NT2/D1 (cell line): ENCODE measurements at regions not wholly inside any gene's neighbourhood (a gene's known extent, or its start where the extent isn't known, plus 50 kb on each side); places are given as distances from the start of the nearest gene placed in this dataset.

ENCODE experiments used
- DNase-seq: peaks from one replicate; pipeline ENCODE4 v3.0.0-alpha.2; 2011; ENCODE audit warnings: low read depth, low spot score
- H3K27me3 ChIP-seq: 2 replicates; pipeline ENCODE4 v1.6.0; 2011; ENCODE audit warnings: mild to moderate bottlenecking; ENCODE audit not compliant: insufficient read length, insufficient read depth
- H3K36me3 ChIP-seq: 2 replicates; pipeline ENCODE4 v1.6.1; 2011; ENCODE audit warnings: mild to moderate bottlenecking, low read length, mixed read lengths; ENCODE audit not compliant: insufficient read depth, insufficient read length
- H3K4me1 ChIP-seq: 2 replicates; pipeline ENCODE4 v1.5.1; 2011; ENCODE audit not compliant: insufficient read depth, insufficient read length
- H3K4me3 ChIP-seq: 2 replicates; pipeline ENCODE4 v1.5.1; 2011; ENCODE audit warnings: low read depth; ENCODE audit not compliant: insufficient read length
- H3K9ac ChIP-seq: 2 replicates; pipeline ENCODE4 v1.6.0; 2011; ENCODE audit warnings: low read depth; ENCODE audit not compliant: insufficient read length
- H3K9me3 ChIP-seq: 2 replicates; pipeline ENCODE4 v1.5.1; 2011; ENCODE audit warnings: mild to moderate bottlenecking, low read length; ENCODE audit not compliant: insufficient read depth
- SUZ12 ChIP-seq: IDR thresholded peaks from 2 replicates; pipeline ENCODE4 v1.6.1; 2011; ENCODE audit not compliant: insufficient read length, insufficient read depth; ENCODE audit errors: extremely low read depth
- YY1 ChIP-seq: IDR thresholded peaks from 2 replicates; pipeline ENCODE4 v1.6.1; 2011; ENCODE audit not compliant: insufficient read length, insufficient read depth
- ZNF274 ChIP-seq: IDR thresholded peaks from 2 replicates; pipeline ENCODE4 v1.6.1; 2011; ENCODE audit warnings: mild to moderate bottlenecking, low read depth, low read length

DNA sequence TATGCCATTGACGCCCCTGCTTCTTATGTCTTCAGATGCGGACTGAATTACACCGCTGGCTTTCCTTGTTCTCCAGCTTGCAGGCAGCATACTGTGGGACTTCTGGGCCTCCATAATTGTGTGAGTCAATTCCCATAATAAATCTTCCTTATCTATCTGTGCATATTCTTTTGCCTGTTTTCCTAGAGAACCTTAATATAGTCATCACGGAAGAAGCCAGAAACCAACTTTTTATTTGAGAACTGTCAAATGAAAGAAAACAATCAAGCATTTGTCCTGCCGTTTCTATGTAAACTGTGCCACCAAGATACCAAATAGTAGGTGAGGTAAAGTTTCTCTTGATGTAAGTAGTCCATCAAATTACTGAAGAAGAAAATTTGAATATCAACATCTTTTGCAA lies 51.8 kb upstream of the B3GALNT1 start:
- Histone ChIP-seq H3K4me1 (no peaks in the 10 kb centered on the region), H3K27me3 (no peaks in the 10 kb centered on the region), H3K9me3 (peaks cover 5% of the 10 kb centered on the region; the same call in 1 of the 2 replicates), H3K9ac (no peak overlapping the region), H3K4me3 (no peak overlapping the region), H3K36me3 (no peaks in the 10 kb centered on the region)
- TF ChIP-seq ZNF274 (no peak), YY1 (no peak)
- no peak for DNase-seq

DNA sequence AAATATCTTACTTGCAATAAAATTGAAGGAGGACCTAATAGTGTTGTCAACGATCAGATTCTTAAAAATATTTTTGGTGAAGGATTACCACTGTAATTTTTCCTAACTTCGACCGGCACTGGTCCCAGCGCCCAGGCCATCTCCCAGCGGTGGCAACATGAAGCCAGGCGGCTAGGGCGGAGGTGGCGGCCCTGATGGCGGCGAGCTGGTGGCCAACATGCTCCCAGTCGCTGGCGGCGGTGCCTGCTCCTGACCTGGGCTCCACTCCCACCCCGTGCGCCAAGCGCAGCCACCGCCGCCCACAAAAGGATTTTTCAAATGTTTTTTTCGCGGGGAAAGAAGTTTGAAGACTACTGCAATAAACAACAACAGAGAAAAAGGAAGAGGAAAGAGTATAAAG lies 56.5 kb upstream of the B3GALNT1 start:
- DNase-seq = no peak
- Histone ChIP-seq H3K4me3 (no peak overlapping the region), H3K9ac (no peak overlapping the region), H3K9me3 (peaks cover 39% of the 10 kb centered on the region), H3K27me3 (no peaks in the 10 kb centered on the region), H3K4me1 (no peaks in the 10 kb centered on the region), H3K36me3 (no peaks in the 10 kb centered on the region)
- no peak for TF ChIP-seq YY1
- TF ChIP-seq ZNF274 = no peak
- TF ChIP-seq SUZ12 = no peak

DNA sequence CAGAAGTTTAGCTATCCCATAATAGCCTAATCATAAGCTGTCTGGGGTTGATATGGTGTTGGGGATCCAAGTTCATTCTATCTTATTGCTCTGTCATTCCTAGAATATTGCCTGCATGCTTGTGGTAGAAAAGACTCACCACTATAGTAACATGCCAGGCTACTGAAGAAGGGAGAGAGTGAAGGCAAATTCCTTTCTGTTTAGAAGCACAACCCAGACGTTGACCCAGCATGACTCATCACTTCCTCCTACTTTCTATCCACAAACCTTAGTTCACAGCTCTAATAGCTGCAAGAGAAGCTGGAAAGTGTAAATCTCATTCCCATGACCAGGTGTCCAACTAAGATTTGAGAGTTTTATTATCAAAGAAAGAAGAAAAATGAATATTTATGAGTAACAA lies 57.8 kb upstream of the NMD3 start:
- H3K36me3 ChIP-seq = no peaks in the 10 kb centered on the region
- H3K4me3 ChIP-seq = no peak overlapping the region
- H3K4me1 ChIP-seq = no peaks in the 10 kb centered on the region
- H3K9ac ChIP-seq = no peak overlapping the region
- TF ChIP-seq SUZ12 = no peak
- no peak for TF ChIP-seq ZNF274
- no peak for TF ChIP-seq YY1
- H3K9me3 ChIP-seq = peaks cover 39% of the 10 kb centered on the region
- no peaks in the 10 kb centered on the region for H3K27me3 ChIP-seq
- peak; percentile 9 for DNase-seq

DNA sequence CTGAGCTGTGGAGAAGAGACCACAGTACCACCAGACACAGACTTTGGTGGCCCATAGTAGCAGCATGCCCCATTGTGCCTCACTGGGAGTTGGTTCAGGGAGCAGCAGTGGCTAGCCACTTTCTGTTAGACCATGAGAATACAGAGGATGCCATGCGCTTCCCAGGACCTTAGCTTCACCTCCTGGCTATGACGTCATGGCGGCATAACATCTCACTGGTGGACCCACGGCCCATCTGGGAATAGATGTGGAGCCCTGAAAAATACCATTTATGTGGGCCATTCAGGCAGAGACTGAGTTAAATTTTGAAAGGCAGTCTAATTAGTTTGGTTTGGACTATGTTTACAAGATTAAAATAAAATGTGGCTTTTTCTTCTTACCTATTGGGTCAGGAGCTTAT lies 55.1 kb upstream of the NMD3 start:
- no peak overlapping the region for H3K9ac ChIP-seq
- H3K27me3 ChIP-seq = no peaks in the 10 kb centered on the region
- H3K36me3 ChIP-seq = no peaks in the 10 kb centered on the region
- H3K9me3 ChIP-seq = peaks cover 39% of the 10 kb centered on the region
- TF ChIP-seq YY1 (no peak), SUZ12 (no peak), ZNF274 (no peak)
- no peak overlapping the region for H3K4me3 ChIP-seq
- no peaks in the 10 kb centered on the region for H3K4me1 ChIP-seq
- DNase-seq = no peak

DNA sequence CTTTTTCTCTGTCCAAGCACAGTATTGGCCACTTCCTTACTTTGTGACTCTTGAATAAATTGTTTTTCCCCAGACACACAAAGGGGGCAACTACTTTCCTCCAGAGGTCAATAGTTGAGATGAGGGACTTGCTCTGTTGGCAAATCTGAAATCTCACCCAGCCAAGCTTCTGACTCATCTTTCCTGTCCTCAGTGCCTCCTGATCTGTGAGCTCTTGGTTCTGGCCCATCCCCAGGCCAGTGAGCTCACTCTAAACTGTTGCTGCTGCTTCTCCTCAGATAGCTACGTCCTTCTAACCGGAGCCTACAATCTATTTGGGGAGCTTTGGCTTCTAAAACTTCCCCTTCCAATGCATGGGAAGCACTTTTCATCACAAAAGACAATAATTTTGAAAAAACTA lies 50.0 kb upstream of the NMD3 start:
- no peak overlapping the region for H3K9ac ChIP-seq
- no peaks in the 10 kb centered on the region for H3K4me1 ChIP-seq
- H3K4me3 ChIP-seq = no peak overlapping the region
- no peaks in the 10 kb centered on the region for H3K9me3 ChIP-seq
- H3K27me3 ChIP-seq = no peaks in the 10 kb centered on the region
- TF ChIP-seq SUZ12 (no peak), ZNF274 (no peak), YY1 (no peak)
- no peaks in the 10 kb centered on the region for H3K36me3 ChIP-seq
- no peak for DNase-seq
